ENCODE measurements at regions not wholly inside any gene's neighbourhood (a gene's known extent, or its start where the extent isn't known, plus 50 kb on each side); places are given as distances from the start of the nearest gene placed in this dataset.

- TF ChIP-seq CTCF (IDR thresholded peaks at IDR 0.05) (no peak), EP300 (IDR thresholded peaks at IDR 0.05) (no peak)
These were observed 207.6 kb downstream of the ANKRD60 start for GRCh38 chr20:58020656-58021454.
